ENCODE measurements at regions not wholly inside any gene's neighbourhood (a gene's known extent, or its start where the extent isn't known, plus 50 kb on each side); places are given as distances from the start of the nearest gene placed in this dataset.
A peak's percentile ranks its signal among the peaks of the same experiment; 100 is the strongest.

- Histone ChIP-seq H3K79me2 (no peaks in the 10 kb centered on the region), H3K9me3 (ENCODE audit: control insufficient read depth, low read length) (no peaks in the 10 kb centered on the region), H3K4me1 (no peaks in the 10 kb centered on the region), H3K4me2 (ENCODE audit: low read length) (no peak overlapping the region), H3K9ac (no peak overlapping the region), H3K27me3 (ENCODE audit: control insufficient read depth, insufficient read depth, low read length) (no peaks in the 10 kb centered on the region), H3K27ac (no peak overlapping the region), H3K36me3 (ENCODE audit: control insufficient read depth, insufficient read depth, low read length) (no peaks in the 10 kb centered on the region), H2AFZ (no peak overlapping the region), H3K4me3 (ENCODE audit: low read depth, low read length) (no peak overlapping the region)
- no peak for TF ChIP-seq CTCF (IDR thresholded peaks at IDR 0.05)
Measured at GRCh38 chr4:138858419-138858818, 157.2 kb upstream of the NOCT start.

GRCh38 chr4:138857416-138857815 lies 158.2 kb upstream of the NOCT start:
- no peaks in the 10 kb centered on the region for H3K36me3 ChIP-seq (ENCODE audit: control insufficient read depth, insufficient read depth, low read length)
- no peaks in the 10 kb centered on the region for H3K9me3 ChIP-seq (ENCODE audit: control insufficient read depth, low read length)
- no peak overlapping the region for H3K4me3 ChIP-seq (ENCODE audit: low read depth, low read length)
- no peaks in the 10 kb centered on the region for H3K79me2 ChIP-seq
- no peak overlapping the region for H3K27ac ChIP-seq
- no peaks in the 10 kb centered on the region for H3K4me1 ChIP-seq
- H3K4me2 ChIP-seq (ENCODE audit: low read length), result no peak overlapping the region
- H3K9ac ChIP-seq, result no peak overlapping the region
- H2AFZ ChIP-seq, result peak overlapping the region; percentile 28
- TF ChIP-seq CTCF (IDR thresholded peaks at IDR 0.05), result no peak
- no peaks in the 10 kb centered on the region for H3K27me3 ChIP-seq (ENCODE audit: control insufficient read depth, insufficient read depth, low read length)

- no peak for TF ChIP-seq CTCF (IDR thresholded peaks at IDR 0.05)
- H3K4me2 ChIP-seq (ENCODE audit: low read length), result no peak overlapping the region
- no peaks in the 10 kb centered on the region for H3K79me2 ChIP-seq
- no peak overlapping the region for H3K27ac ChIP-seq
- H3K36me3 ChIP-seq (ENCODE audit: control insufficient read depth, insufficient read depth, low read length), result no peaks in the 10 kb centered on the region
- no peak overlapping the region for H3K4me3 ChIP-seq (ENCODE audit: low read depth, low read length)
- H2AFZ ChIP-seq, result no peak overlapping the region
- no peaks in the 10 kb centered on the region for H3K27me3 ChIP-seq (ENCODE audit: control insufficient read depth, insufficient read depth, low read length)
- H3K4me1 ChIP-seq, result no peaks in the 10 kb centered on the region
- H3K9me3 ChIP-seq (ENCODE audit: control insufficient read depth, low read length), result no peaks in the 10 kb centered on the region
- H3K9ac ChIP-seq, result no peak overlapping the region
Measured at GRCh38 chr4:138852681-138853080, 162.9 kb upstream of the NOCT start.

- Histone ChIP-seq H3K4me1 (no peaks in the 10 kb centered on the region), H3K4me2 (ENCODE audit: low read length) (peak overlapping the region; percentile 72), H3K36me3 (ENCODE audit: control insufficient read depth, insufficient read depth, low read length) (no peaks in the 10 kb centered on the region), H3K9me3 (ENCODE audit: control insufficient read depth, low read length) (no peaks in the 10 kb centered on the region), H3K4me3 (ENCODE audit: low read depth, low read length) (peak overlapping the region; percentile 43), H3K79me2 (no peaks in the 10 kb centered on the region), H3K27ac (peak overlapping the region; percentile 64), H3K27me3 (ENCODE audit: control insufficient read depth, insufficient read depth, low read length) (no peaks in the 10 kb centered on the region), H3K9ac (no peak overlapping the region), H2AFZ (peak overlapping the region; percentile 43)
- TF ChIP-seq CTCF (IDR thresholded peaks at IDR 0.05), result no peak
Measured at GRCh38 chr4:138851391-138852335, 163.9 kb upstream of the NOCT start.

GRCh38 chr4:138845664-138846063 lies 169.9 kb upstream of the NOCT start:
- H3K27me3 ChIP-seq (ENCODE audit: control insufficient read depth, insufficient read depth, low read length), result no peaks in the 10 kb centered on the region
- H3K4me1 ChIP-seq, result no peaks in the 10 kb centered on the region
- TF ChIP-seq CTCF (IDR thresholded peaks at IDR 0.05), result no peak
- H3K9me3 ChIP-seq (ENCODE audit: control insufficient read depth, low read length), result no peaks in the 10 kb centered on the region
- H3K4me3 ChIP-seq (ENCODE audit: low read depth, low read length), result no peak overlapping the region
- no peaks in the 10 kb centered on the region for H3K79me2 ChIP-seq
- no peak overlapping the region for H3K27ac ChIP-seq
- no peaks in the 10 kb centered on the region for H3K36me3 ChIP-seq (ENCODE audit: control insufficient read depth, insufficient read depth, low read length)
- peak overlapping the region; percentile 48 for H2AFZ ChIP-seq
- no peak overlapping the region for H3K4me2 ChIP-seq (ENCODE audit: low read length)
- H3K9ac ChIP-seq, result no peak overlapping the region

Data from parathyroid adenoma (tissue), 2 donors.